Liver (tissue), 8 donors: ENCODE measurements at regions not wholly inside any gene's neighbourhood (a gene's known extent, or its start where the extent isn't known, plus 50 kb on each side); places are given as distances from the start of the nearest gene placed in this dataset. TPM values are rescaled to one million over a fixed set of nuclear protein-coding genes. Genes with fewer than 3 reads are reported as not detected.
"Not testable (repeated sequence)": the region's sequence is repeated elsewhere in the genome, so short reads cannot be mapped to it uniquely, and the experiment has no call there.

Experiments used
- DNase-seq: peaks from one replicate; pipeline ENCODE4 v3.0.0-alpha.2; 2017; ENCODE audit warnings: low spot score
- H3K27ac ChIP-seq, 2 donors: one replicate each; pipeline ENCODE4 v1.7.0; 2013; ENCODE audit warnings: inconsistent platforms in 2 of 2, low read length in 2 of 2, control low read depth in 1 of 2, low read depth in 1 of 2, mild to moderate bottlenecking in 1 of 2
- H3K27me3 ChIP-seq, 4 donors: one replicate each; pipeline versions ENCODE4 v1.6.1 to v1.7.0; 2013; ENCODE audit warnings: low read length in 3 of 4, inconsistent platforms in 1 of 4, mild to moderate bottlenecking in 1 of 4, moderate library complexity in 1 of 4; ENCODE audit not compliant: control insufficient read depth in 4 of 4, insufficient read depth in 4 of 4
- H3K36me3 ChIP-seq, 4 donors: one replicate each; pipeline versions ENCODE4 v1.6.1 to v1.7.0; 2013; ENCODE audit warnings: low read length in 3 of 4, mild to moderate bottlenecking in 3 of 4, low read depth in 1 of 4, moderate library complexity in 1 of 4; ENCODE audit not compliant: control insufficient read depth in 4 of 4, insufficient read depth in 3 of 4
- H3K4me1 ChIP-seq, 4 donors: one replicate each; pipeline versions ENCODE4 v1.6.1 to v1.7.0; 2013; ENCODE audit warnings: low read length in 3 of 4, mild to moderate bottlenecking in 3 of 4, moderate library complexity in 1 of 4; ENCODE audit not compliant: control insufficient read depth in 4 of 4, insufficient read depth in 4 of 4
- H3K4me3 ChIP-seq, 3 donors: one replicate each; pipeline versions ENCODE4 v1.6.1 to v1.7.0; 2013; ENCODE audit warnings: low read length in 3 of 3, control low read depth in 1 of 3, low read depth in 1 of 3, mild to moderate bottlenecking in 1 of 3
- H3K9ac ChIP-seq, 2 donors: one replicate each; pipeline ENCODE4 v1.7.0; 2013; ENCODE audit warnings: low read length in 2 of 2, mild to moderate bottlenecking in 2 of 2, moderate library complexity in 2 of 2, control low read depth in 1 of 2, low read depth in 1 of 2
- H3K9me3 ChIP-seq, 4 donors: one replicate each; pipeline versions ENCODE4 v1.6.1 to v1.7.0; 2013; ENCODE audit warnings: low read length in 3 of 4; ENCODE audit not compliant: control insufficient read depth in 4 of 4
- CTCF ChIP-seq: fragments of 150-350 bp; IDR thresholded peaks from 2 replicates; pipeline ENCODE4 v1.5.1; 2017; ENCODE audit warnings: improper control_type of control experiment, low read depth, low read length; ENCODE audit not compliant: missing input control
- RAD21 ChIP-seq, 2 donors: IDR thresholded peaks; 2 replicates each; pipeline ENCODE4 v1.6.1; 2016; ENCODE audit warnings: antibody characterized with exemption in 2 of 2, mild to moderate bottlenecking in 2 of 2
- small RNA-seq: library from RNA; depleted of rRNA; stranded (forward); fragments of <200 nt; gene quantifications from one replicate; pipeline ENCODE3, GENCODE V24; 2014
- donor health status: healthy.
- donor health status: healthy.
- donor health status: healthy.
- donor health status: healthy.

GRCh38 chr2:94797235-94797634 is 74.0 kb upstream of the TEKT4 start:
- not testable (repeated sequence) for H3K36me3 ChIP-seq, H3K4me3 ChIP-seq, H3K4me1 ChIP-seq, DNase-seq, H3K9ac ChIP-seq, H3K9me3 ChIP-seq, H3K27ac ChIP-seq, H3K27me3 ChIP-seq
- peak; percentile 60 to 69 for TF ChIP-seq RAD21 (IDR thresholded peaks at IDR 0.05)
- TF ChIP-seq CTCF, result peak; percentile 24

Small RNA genes lying in the stretch of these regions (small RNA-seq; reads per million reads assigned to genes)
- gene CNN2P11, result not detected
